K562 (cell line): ENCODE measurements at regions not wholly inside any gene's neighbourhood (a gene's known extent, or its start where the extent isn't known, plus 50 kb on each side); places are given as distances from the start of the nearest gene placed in this dataset.

Experiments used
- BCL6 ChIP-seq: fragments of 250-450 bp; sonication (Bioruptor Pico); IDR thresholded peaks from 2 replicates; pipeline ENCODE4 v1.4.0; 2020
- CBX8 ChIP-seq: fragments of 200-600 bp; sonication (generic); IDR thresholded peaks from 2 replicates; pipeline ENCODE4 v1.6.1; 2012; ENCODE audit warnings: borderline replicate concordance, mixed run types, low read depth, mild to moderate bottlenecking, moderate library complexity, mixed read lengths, low read length, control low read depth, inconsistent platforms; ENCODE audit not compliant: poor library complexity, severe bottlenecking; ENCODE audit errors: extremely low read depth
- EGR1 ChIP-seq: fragments of 450-650 bp; conservative IDR thresholded peaks from 2 replicates; pipeline ENCODE4 v1.6.1; 2017; ENCODE audit warnings: mild to moderate bottlenecking
- GMEB1 ChIP-seq: fragments of 250-450 bp; sonication (Bioruptor Pico); IDR thresholded peaks from 2 replicates; pipeline ENCODE4 v1.4.0; 2020; ENCODE audit warnings: mild to moderate bottlenecking
- POLR2AphosphoS5 ChIP-seq: IDR thresholded peaks from 2 replicates; pipeline ENCODE4 v1.6.1; 2011; ENCODE audit warnings: mild to moderate bottlenecking, low read depth, low read length, moderate library complexity; ENCODE audit not compliant: control insufficient read depth, insufficient read depth
- PRDM10 ChIP-seq: fragments of 450-650 bp; IDR thresholded peaks from 2 replicates; pipeline ENCODE4 v1.6.1; 2018; ENCODE audit not compliant: partially characterized antibody
- SMAD4 ChIP-seq: fragments of 250-450 bp; sonication (Bioruptor Pico); conservative IDR thresholded peaks from 2 replicates; pipeline ENCODE4 v1.8.0; 2021; ENCODE audit warnings: inconsistent platforms, mild to moderate bottlenecking, moderate library complexity
- USF2 ChIP-seq: sonication (generic); formaldehyde crosslinking; IDR thresholded peaks from 2 replicates; pipeline ENCODE4 v1.5.0; 2020; ENCODE audit warnings: missing genetic modification reagents
- ZNF133 ChIP-seq: fragments of 250-450 bp; sonication (Bioruptor Pico); IDR thresholded peaks from 2 replicates; pipeline ENCODE4 v1.4.0; 2020; ENCODE audit warnings: mild to moderate bottlenecking
- TF ChIP-seq, protein P1 (sequence below), 3 experiments: IDR thresholded peaks in 2 of 3; conservative IDR thresholded peaks in 1 of 3; 2 replicates each; pipeline ENCODE4 v1.5.1; 2011 to 2012; ENCODE audit warnings: low read length in 3 of 3, mild to moderate bottlenecking in 3 of 3, control low read depth in 2 of 3, improper control_type of control experiment in 1 of 3, inconsistent platforms in 1 of 3, low read depth in 1 of 3, mixed read lengths in 1 of 3, moderate library complexity in 1 of 3; ENCODE audit not compliant: insufficient read depth in 2 of 3

GRCh38 chr6:91173651-91174050 lies 586.8 kb upstream of the MAP3K7 start:
- no peak for TF ChIP-seq GMEB1 (CRISPR knock-in tag)
- TF ChIP-seq USF2 (CRISPR knock-in tag) = no peak
- no peak for TF ChIP-seq EGR1
- no peak for TF ChIP-seq CBX8
- no peak for TF ChIP-seq POLR2AphosphoS5
- TF ChIP-seq, protein P1, sequence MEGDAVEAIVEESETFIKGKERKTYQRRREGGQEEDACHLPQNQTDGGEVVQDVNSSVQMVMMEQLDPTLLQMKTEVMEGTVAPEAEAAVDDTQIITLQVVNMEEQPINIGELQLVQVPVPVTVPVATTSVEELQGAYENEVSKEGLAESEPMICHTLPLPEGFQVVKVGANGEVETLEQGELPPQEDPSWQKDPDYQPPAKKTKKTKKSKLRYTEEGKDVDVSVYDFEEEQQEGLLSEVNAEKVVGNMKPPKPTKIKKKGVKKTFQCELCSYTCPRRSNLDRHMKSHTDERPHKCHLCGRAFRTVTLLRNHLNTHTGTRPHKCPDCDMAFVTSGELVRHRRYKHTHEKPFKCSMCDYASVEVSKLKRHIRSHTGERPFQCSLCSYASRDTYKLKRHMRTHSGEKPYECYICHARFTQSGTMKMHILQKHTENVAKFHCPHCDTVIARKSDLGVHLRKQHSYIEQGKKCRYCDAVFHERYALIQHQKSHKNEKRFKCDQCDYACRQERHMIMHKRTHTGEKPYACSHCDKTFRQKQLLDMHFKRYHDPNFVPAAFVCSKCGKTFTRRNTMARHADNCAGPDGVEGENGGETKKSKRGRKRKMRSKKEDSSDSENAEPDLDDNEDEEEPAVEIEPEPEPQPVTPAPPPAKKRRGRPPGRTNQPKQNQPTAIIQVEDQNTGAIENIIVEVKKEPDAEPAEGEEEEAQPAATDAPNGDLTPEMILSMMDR (IDR thresholded peaks at IDR 0.05 in 2 of 3, conservative IDR thresholded peaks at IDR 0.05 in 1 of 3; ENCODE audit: insufficient read depth in 2 of 3, low read depth in 1 of 3, low read length in 3 of 3) = no peak
- TF ChIP-seq PRDM10 = no peak
- TF ChIP-seq ZNF133 = no peak
- no peak for TF ChIP-seq SMAD4
- no peak for TF ChIP-seq BCL6 (CRISPR knock-in tag)
